B cell (primary cell): ENCODE measurements at regions not wholly inside any gene's neighbourhood (a gene's known extent, or its start where the extent isn't known, plus 50 kb on each side); places are given as distances from the start of the nearest gene placed in this dataset.

Experiments
- ATAC-seq: fragments of 200-7000 bp; cut with Tn5 transposase; one replicate; pipeline ENCODE4 v1.10.0; 2021; ENCODE audit warnings: low read depth, mild to moderate bottlenecking, moderate number of reproducible peaks, moderate library complexity
- CTCF ChIA-PET: fragments of 350-600 bp; sonication (Branson Sonifier 250); formaldehyde crosslinking; loops from one replicate; lab custom pipeline; 2021; ENCODE audit warnings: antibody characterized with exemption, inconsistent platforms; lab: Charles Lee
- POLR2A ChIA-PET: fragments of 350-600 bp; sonication (Branson Sonifier 250); formaldehyde crosslinking; loops from one replicate; lab custom pipeline; 2021; ENCODE audit warnings: antibody characterized with exemption; lab: Charles Lee
- DNase-seq: peaks from one replicate; pipeline ENCODE4 v3.0.0; 2013
- H2AFZ ChIP-seq: 2 replicates; pipeline ENCODE4 v1.6.1; 2012; ENCODE audit warnings: mild to moderate bottlenecking, low read depth, low read length; ENCODE audit not compliant: insufficient read depth, poor library complexity, severe bottlenecking
- H3K27ac ChIP-seq, 2 donors: 1 replicate in 1 of 2; 2 replicates in 1 of 2; pipeline ENCODE4 v1.5.1; 2012 to 2013; ENCODE audit warnings: low read length in 2 of 2, mild to moderate bottlenecking in 2 of 2, moderate library complexity in 1 of 2
- H3K27me3 ChIP-seq, 4 experiments: fragments of 200-600 bp in 1 of 4; sonication (generic) in 1 of 4; replicated peaks in 1 of 4; 1 replicate in 2 of 4; 2 replicates in 2 of 4; pipeline versions ENCODE4 v1.6.1 to v1.7.0; 2013 to 2016; ENCODE audit warnings: low read length in 3 of 4, mild to moderate bottlenecking in 2 of 4, mixed read lengths in 1 of 4, moderate library complexity in 1 of 4; ENCODE audit not compliant: insufficient read depth in 4 of 4, control insufficient read depth in 3 of 4; ENCODE audit errors: control extremely low read depth in 1 of 4
- H3K36me3 ChIP-seq, 2 experiments: replicated peaks in 1 of 2; 1 replicate in 1 of 2; 2 replicates in 1 of 2; pipeline versions ENCODE4 v1.6.1 to v1.7.1; 2013; ENCODE audit warnings: low read length in 1 of 2; ENCODE audit not compliant: insufficient read depth in 2 of 2, control insufficient read depth in 1 of 2; ENCODE audit errors: control extremely low read depth in 1 of 2, extremely low read depth in 1 of 2
- H3K4me1 ChIP-seq, 2 donors: fragments of 200-600 bp in 1 of 2; sonication (generic) in 1 of 2; 1 replicate in 1 of 2; 2 replicates in 1 of 2; pipeline versions ENCODE4 v1.5.1 to v1.6.1; 2013 to 2017; ENCODE audit warnings: low read length in 2 of 2; ENCODE audit not compliant: control insufficient read depth in 2 of 2, insufficient read depth in 2 of 2
- H3K4me2 ChIP-seq: replicated peaks from 2 replicates; pipeline ENCODE3; 2012; ENCODE audit warnings: mild to moderate bottlenecking, low read depth, low read length; ENCODE audit not compliant: poor library complexity, severe bottlenecking
- H3K4me3 ChIP-seq, 5 experiments: fragments of 200-600 bp in 1 of 5; sonication (generic) in 1 of 5; 1 replicate in 3 of 5; 2 replicates in 2 of 5; pipeline versions ENCODE4 v1.5.1 to v1.7.0; 2011 to 2016; ENCODE audit warnings: low read length in 4 of 5, mild to moderate bottlenecking in 4 of 5, low read depth in 2 of 5, control low read depth in 1 of 5, moderate library complexity in 1 of 5; ENCODE audit not compliant: insufficient read depth in 1 of 5; ENCODE audit errors: control extremely low read depth in 1 of 5, extremely low read depth in 1 of 5
- H3K79me2 ChIP-seq: fragments of 200-600 bp; sonication (generic); one replicate; pipeline ENCODE4 v1.6.0; 2016; ENCODE audit warnings: low read length; ENCODE audit not compliant: control insufficient read depth, insufficient read depth
- H3K9ac ChIP-seq: fragments of 200-600 bp; sonication (generic); 2 replicates; pipeline ENCODE4 v1.6.1; 2017; ENCODE audit warnings: mild to moderate bottlenecking, low read length, moderate library complexity
- H3K9me3 ChIP-seq, 3 donors: one replicate each; pipeline versions ENCODE4 v1.6.1 to v1.7.1; 2013; ENCODE audit warnings: low read length in 2 of 3; ENCODE audit not compliant: control insufficient read depth in 2 of 3, insufficient read depth in 1 of 3; ENCODE audit errors: control extremely low read depth in 1 of 3
- H4K20me1 ChIP-seq: 2 replicates; pipeline ENCODE4 v1.6.0; 2012; ENCODE audit warnings: mild to moderate bottlenecking, low read length; ENCODE audit not compliant: insufficient read depth, control insufficient read depth, poor library complexity, severe bottlenecking
- H3K27ac Mint-ChIP-seq: one replicate; pipeline ENCODE4 v1.8.0; 2021; ENCODE audit warnings: mixed read lengths
- H3K27me3 Mint-ChIP-seq: one replicate; pipeline ENCODE4 v1.8.0; 2021; ENCODE audit warnings: mixed read lengths
- H3K4me1 Mint-ChIP-seq: one replicate; pipeline ENCODE4 v1.8.0; 2021; ENCODE audit warnings: mixed read lengths
- H3K4me3 Mint-ChIP-seq: one replicate; pipeline ENCODE4 v1.8.0; 2021; ENCODE audit warnings: mixed read lengths
- H3K9me3 Mint-ChIP-seq: one replicate; pipeline ENCODE4 v1.8.0; 2022; ENCODE audit warnings: mixed read lengths; ENCODE audit not compliant: insufficient read depth
- EZH2 ChIP-seq: IDR thresholded peaks from 2 replicates; pipeline ENCODE4 v1.6.1; 2012; ENCODE audit warnings: borderline replicate concordance, low read depth, mild to moderate bottlenecking, moderate library complexity, low read length; ENCODE audit not compliant: insufficient read depth, poor library complexity, severe bottlenecking
- WGBS: methylation state at CpG from one replicate; pipeline ENCODE4 v1.1.5; 2013; ENCODE audit warnings: missing lambda C conversion rate; ENCODE audit not compliant: insufficient coverage; 5-methylcytosine and 5-hydroxymethylcytosine counted together
- intact Hi-C: fragments of 100-400 bp; cut with micrococcal nuclease; formaldehyde crosslinking; loops from one replicate; pipeline ENCODE4 v1.10.0; 2022
- TF ChIP-seq, protein P1 (sequence below): fragments of 200-600 bp; IDR thresholded peaks from one replicate; pipeline ENCODE4 v1.8.0; 2022; ENCODE audit warnings: antibody characterized with exemption, mild to moderate bottlenecking

DNA sequence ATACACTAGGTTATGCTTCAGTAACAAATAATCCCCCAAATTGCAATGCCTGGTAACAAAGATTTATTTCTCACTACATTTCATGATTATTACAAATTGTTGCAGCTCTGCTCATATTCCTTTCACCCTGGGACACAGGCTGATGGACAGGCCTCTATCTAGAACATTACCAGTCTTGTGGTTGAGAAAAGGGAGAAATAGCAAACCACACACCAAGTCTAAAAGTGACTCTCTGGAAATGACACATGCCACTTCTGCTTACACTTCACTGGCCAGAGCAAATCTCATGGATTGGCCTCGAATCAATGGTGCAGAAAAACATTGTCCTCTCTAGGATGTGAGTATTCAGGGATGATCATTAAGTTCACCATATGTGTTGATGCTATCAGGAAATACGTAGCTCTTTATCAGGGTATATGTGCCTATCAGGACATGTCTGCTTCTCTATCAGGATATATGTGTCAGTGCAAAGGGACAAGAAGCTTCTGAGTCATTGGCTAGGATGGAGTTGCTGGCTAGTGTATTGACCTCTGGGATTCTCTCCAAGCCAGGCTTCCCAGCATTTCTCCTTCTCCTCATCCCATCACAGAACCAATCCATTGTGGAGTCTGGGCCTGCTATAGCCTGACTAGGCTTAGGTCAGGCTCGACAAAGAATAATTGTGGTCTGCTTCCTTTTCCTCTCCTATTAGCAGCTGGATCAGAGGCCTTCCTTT is 91.1 kb upstream of the CEP78 start:
- TF ChIP-seq, protein P1, sequence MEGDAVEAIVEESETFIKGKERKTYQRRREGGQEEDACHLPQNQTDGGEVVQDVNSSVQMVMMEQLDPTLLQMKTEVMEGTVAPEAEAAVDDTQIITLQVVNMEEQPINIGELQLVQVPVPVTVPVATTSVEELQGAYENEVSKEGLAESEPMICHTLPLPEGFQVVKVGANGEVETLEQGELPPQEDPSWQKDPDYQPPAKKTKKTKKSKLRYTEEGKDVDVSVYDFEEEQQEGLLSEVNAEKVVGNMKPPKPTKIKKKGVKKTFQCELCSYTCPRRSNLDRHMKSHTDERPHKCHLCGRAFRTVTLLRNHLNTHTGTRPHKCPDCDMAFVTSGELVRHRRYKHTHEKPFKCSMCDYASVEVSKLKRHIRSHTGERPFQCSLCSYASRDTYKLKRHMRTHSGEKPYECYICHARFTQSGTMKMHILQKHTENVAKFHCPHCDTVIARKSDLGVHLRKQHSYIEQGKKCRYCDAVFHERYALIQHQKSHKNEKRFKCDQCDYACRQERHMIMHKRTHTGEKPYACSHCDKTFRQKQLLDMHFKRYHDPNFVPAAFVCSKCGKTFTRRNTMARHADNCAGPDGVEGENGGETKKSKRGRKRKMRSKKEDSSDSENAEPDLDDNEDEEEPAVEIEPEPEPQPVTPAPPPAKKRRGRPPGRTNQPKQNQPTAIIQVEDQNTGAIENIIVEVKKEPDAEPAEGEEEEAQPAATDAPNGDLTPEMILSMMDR = no peak
- no peak for TF ChIP-seq EZH2
- Histone ChIP-seq H4K20me1 (no peaks in the 10 kb centered on the region), H3K9ac (no peak overlapping the region), H3K4me1 (peaks cover 0 to 3% of the 10 kb centered on the region in 2 donors), H3K36me3 (no peaks in the 10 kb centered on the region), H3K79me2 (no peaks in the 10 kb centered on the region), H3K27me3 (peaks cover 0 to 2% (median 0%) of the 10 kb centered on the region in 4 experiments), H3K4me3 (no peak overlapping the region), H3K4me2 (no peak overlapping the region), H2AFZ (no peak overlapping the region), H3K27ac (no peak overlapping the region), H3K9me3 (peaks cover 0 to 7% (median under 1%) of the 10 kb centered on the region in 3 donors)
- DNase-seq (no peak), ATAC-seq (no peak)
- H3K4me1 Mint-ChIP-seq = peaks cover 2% of the 10 kb centered on the region
- H3K9me3 Mint-ChIP-seq = peaks cover 8% of the 10 kb centered on the region
- peaks cover 3% of the 10 kb centered on the region for H3K27me3 Mint-ChIP-seq
- intact Hi-C loops = no loop called here
- H3K4me3 Mint-ChIP-seq = no peak overlapping the region
- 57% methylated on average over 1 of the region's 3 CpGs for WGBS
- ChIA-PET CTCF (no interaction called here), POLR2A (no interaction called here)
- no peak overlapping the region for H3K27ac Mint-ChIP-seq

GRCh38 chr9:78144008-78144381 is 91.9 kb upstream of the CEP78 start:
- no peak for ATAC-seq
- no peak overlapping the region for H3K9ac ChIP-seq
- Mint-ChIP-seq H3K9me3 (peaks cover 12% of the 10 kb centered on the region), H3K4me1 (no peaks in the 10 kb centered on the region), H3K4me3 (no peak overlapping the region), H3K27ac (no peak overlapping the region), H3K27me3 (no peaks in the 10 kb centered on the region)
- no peak for TF ChIP-seq EZH2
- TF ChIP-seq, protein P1 = no peak
- CTCF ChIA-PET = no interaction called here
- H3K27me3 ChIP-seq = peaks cover 0 to 2% (median 0%) of the 10 kb centered on the region in 4 experiments
- H2AFZ ChIP-seq = no peak overlapping the region
- no peaks in the 10 kb centered on the region for H3K79me2 ChIP-seq
- no peaks in the 10 kb centered on the region for H3K4me1 ChIP-seq
- no peaks in the 10 kb centered on the region for H4K20me1 ChIP-seq
- POLR2A ChIA-PET = no interaction called here
- no peaks in the 10 kb centered on the region for H3K36me3 ChIP-seq
- H3K27ac ChIP-seq = no peak overlapping the region
- no peak overlapping the region for H3K4me2 ChIP-seq
- DNase-seq = no peak
- no peak overlapping the region for H3K4me3 ChIP-seq
- peaks cover 0 to 12% (median 3%) of the 10 kb centered on the region in 3 donors for H3K9me3 ChIP-seq
- intact Hi-C loops = no loop called here
- WGBS = no CpG with 5 or more reads among the region's 1 CpG
